ENCODE measurements at regions not wholly inside any gene's neighbourhood (a gene's known extent, or its start where the extent isn't known, plus 50 kb on each side); places are given as distances from the start of the nearest gene placed in this dataset.
A peak's percentile ranks its signal among the peaks of the same experiment; 100 is the strongest.

DNA sequence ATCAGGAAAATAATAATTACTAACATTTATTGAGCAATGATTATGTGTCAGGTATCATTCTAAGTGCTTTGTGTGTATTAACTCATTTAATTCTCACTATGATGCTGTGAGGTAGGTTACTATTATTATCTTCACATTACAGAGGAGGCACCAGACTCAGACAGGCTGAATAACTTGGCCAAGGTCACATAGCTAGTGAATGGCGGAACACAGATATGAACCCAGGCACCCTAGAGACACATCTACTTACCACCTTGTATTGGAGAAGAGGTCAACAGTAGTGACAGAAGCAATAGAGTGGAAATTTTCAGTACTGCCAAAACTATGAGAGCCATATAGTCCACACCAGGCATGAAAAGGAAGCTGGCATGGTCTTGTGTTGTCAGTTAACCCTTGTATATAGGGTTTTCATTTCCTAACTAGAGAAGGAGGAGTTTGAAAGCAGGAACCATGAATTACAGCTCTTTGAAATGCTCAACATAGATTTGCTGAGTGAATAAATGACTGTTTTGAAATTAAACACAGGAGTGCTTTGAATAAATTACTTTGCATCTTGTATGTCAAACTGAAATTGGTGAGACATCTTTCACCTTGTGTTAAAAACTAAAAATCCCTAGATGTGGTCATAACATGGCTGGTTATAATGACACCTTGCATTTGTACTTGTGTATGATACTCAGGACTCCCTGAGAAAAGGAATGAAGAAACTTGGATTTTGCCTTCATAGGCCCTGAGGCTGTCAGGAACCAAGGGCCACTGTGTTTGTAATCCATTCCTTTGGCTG, 71.8 kb downstream of the RTL9 start:
- DNase-seq (ENCODE audit: low read depth, low spot score), result no peak

DNA sequence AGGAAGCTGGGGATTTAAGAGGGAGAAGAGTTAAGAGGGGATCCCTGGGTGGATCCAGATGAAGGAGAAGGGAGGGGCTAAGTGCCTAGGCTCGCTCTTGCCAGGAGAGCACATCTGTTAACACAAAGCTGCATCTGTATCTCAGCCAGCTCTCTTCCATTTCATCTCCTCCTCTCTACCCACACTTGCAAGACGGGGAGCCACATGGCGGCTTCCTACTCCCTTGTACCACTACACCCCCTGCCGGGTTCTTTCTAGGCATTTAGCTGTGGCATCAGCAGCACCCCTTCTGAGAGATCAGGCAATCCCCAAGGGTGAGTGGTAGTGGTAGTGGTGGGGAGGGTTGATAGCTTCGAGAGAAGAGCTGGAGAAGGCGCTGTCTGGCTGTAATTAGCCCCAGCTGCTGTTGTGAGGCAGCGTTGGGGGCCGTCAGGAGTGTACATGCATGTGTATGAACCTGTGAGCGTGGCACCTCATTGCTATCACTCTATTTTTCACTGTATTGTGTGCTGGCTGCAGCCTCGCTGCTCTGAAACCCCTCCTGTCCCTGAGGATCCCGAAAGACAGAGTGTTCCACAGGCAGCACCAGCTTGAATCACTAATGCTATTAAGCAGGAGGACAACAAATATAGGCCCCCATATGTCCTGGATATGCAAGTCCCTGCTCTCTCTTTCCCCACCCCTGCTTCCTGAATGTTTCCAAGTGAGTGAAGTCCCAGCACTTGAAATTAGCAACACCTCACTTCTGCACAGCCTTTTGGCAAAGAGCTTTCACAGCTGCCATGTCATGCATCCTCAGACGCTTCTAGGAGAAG, 73.7 kb downstream of the RTL9 start:
- no peak for DNase-seq (ENCODE audit: low read depth, low spot score)

DNA sequence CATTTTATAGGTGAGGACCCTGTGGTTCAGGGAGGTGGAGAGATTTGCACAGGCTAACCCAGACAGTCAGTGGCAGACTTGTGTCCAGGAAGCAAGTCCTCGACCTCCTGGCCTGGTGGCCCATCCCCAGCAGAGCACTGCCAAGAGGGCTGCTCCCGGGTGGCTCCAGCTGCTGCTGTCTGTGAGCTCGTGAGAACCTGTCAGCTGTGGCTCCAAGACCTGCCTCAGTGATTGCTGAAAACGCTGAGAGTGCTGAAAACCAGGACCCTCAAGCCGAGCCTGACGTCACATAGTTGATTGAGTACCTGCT, 74.2 kb downstream of the RTL9 start:
- DNase-seq (ENCODE audit: low read depth, low spot score), result no peak

DNA sequence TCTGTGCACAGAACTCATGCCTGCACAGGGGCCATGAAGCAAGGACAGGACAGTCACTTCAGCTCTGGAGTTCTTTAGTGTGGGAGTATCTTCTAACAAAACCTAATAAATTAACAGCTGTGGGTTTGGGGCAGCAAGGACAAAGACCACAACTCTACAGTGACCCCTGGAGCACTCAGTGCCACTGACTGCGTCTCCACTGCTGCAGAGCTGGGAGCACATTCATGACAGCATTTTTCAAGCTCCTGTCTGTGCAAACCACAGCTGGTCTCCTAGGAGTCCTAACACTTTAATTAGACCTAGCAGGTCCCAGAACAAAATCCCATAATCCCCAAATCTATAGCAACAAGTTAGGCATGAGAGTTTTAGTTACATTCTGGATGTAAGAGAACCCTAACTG, 76.5 kb downstream of the RTL9 start:
- DNase-seq (ENCODE audit: low read depth, low spot score), result no peak

DNA sequence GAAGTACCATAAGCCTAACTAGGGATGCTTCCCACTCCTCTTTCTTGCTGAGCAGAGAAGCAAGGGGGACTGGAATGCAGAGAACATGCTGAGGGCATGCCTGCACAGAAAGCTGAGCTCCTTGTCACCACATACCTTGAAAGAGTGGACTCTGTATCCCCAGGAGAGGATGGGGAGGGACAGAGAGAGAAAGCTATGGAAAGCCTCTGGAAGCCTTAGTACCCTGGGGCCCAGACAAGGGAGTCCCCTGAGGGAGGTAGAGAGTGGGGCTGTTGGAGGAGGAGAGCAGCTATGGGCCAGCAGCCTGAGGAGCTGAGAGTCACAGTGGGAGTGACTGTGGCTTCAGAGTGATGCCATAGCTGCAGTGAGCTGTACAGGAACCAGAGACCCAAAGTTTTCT, 77.9 kb downstream of the RTL9 start:
- no peak for DNase-seq (ENCODE audit: low read depth, low spot score)

DNA sequence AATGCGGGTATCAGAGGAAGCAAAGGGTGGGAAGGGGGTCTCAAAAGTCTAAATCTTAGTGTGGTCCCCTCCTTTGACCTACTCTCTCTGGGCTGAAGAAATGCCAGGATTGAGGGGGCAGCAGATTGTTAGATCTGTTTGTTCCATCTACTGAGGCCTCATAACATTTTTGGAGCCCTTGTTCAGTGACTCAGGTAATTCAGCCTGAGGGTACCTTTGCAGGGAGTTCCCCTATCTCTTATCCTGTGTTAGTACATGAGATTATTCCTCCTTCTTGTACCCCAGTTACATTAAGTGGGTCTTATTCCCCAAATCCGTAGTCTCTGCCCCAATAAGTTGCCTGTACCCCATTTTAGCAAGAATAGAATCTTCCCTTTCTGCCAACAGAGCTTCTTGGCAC, 79.0 kb downstream of the RTL9 start:
- no peak for DNase-seq (ENCODE audit: low read depth, low spot score)

DNA sequence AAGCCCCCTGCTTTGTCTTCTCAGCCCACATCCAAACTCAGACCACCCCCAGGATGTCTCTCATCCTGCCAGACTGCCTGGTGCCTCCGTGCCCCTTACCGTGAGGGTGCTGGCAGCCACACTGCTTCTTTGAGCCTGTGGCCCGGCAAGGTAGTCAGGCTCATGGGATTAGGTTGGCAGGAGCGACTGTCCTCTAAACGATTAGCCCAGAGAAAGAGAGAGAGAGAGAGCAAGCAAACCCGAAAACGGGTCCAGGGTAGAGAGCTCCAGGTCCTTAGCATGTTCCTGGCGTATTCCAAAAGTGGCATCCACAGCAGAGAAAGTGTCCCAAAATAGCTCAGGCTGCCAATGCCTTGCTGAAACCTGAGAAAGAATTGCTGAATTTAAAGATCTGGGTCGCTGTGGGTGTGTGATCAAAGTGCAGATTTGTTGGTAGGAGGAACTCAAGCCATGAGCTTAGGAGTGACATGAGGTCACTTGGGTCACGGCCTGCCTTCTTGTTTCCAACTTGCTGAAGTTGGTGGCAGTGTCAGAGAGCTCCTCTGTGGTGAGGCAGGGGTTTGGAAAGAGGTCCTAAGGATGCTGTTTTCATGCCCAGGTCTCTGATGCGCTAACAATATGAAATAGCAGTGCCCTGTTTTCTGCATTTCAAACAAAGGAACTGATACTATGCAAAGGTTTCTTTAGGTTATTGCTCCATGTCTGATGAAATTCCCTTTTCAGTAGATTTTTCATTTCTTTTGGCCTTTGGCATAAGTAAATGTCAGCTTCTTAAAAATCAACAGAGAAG, 81.6 kb downstream of the RTL9 start:
- DNase-seq (ENCODE audit: low read depth, low spot score), result no peak

DNA sequence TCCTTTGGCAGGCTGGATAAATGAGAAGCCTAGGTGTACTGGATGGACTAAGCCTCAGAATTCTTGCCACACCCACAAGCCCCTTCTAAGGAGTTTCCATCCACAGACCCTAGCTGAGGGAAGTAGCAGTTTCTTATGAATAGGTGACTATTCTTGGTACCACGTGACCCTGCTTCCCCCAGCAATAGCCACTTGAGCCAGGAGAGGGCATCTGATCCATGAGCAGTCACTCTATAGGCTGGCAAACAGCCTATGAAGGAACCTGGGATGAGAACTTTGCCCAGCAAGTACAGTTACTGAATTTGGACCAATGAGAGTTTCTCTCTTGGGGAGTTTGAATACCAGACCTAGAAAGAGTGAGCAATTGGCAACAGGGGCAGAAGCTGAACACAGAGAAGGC, 84.0 kb downstream of the RTL9 start:
- DNase-seq (ENCODE audit: low read depth, low spot score), result no peak

DNA sequence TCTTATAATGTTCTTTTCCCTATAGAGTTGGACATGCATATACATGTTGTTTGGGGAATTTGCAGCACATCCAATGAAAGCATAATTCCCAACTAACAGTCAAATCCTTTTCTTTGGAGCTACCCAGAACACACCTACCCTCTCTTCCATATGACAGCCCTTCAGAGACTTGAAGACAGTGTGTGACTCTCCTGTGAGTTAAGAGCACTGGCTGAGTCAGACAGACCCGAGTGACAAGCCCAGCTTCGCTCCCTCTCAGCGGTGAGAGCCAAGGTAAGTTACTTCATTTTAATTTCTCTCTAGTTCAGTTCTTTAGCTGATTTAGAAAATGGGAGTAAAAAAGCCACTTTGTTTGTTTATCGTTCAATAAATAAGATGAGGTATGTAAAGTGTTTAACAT, 86.3 kb downstream of the RTL9 start:
- no peak for DNase-seq (ENCODE audit: low read depth, low spot score)

DNA sequence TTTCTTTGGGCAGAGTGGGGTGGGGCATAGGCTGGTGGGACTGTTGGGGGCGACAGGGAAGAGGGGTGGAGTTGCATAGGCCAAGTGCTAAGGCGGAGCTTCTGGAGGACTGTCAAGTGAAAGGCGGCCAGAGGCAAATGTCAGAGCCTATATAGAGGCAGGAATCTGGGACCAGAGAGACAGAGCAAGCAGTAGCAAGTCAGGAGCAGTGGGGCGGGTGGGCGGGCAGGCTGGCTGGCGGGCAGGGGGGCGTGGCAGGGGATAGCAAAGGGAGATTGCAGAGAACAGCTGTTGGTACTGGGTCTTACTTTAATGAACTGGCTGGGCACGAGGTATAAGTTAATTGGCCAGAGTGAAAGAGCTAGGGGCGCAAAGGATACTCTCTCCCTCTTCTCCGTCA, 89.8 kb downstream of the RTL9 start:
- no peak for DNase-seq (ENCODE audit: low read depth, low spot score)

DNA sequence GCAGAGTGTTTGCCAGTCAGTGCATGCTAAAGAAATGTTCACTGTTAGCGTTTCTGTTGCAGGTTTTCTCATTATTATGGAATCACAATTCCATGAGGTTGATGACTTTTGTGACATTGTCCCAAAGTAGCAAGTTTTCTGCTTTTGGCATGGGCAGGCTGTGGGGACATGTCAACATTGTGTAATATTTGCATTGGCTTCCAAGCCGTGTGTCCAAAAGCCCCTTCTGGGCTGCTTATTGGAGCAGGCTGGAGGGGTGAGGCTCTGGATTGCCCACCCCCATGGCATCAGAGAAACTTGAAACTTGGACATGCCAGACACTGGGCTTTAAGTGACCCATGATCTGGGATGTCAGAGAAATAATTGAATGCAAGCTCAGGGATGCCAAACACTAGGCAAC, 90.7 kb downstream of the RTL9 start:
- no peak for DNase-seq (ENCODE audit: low read depth, low spot score)

DNA sequence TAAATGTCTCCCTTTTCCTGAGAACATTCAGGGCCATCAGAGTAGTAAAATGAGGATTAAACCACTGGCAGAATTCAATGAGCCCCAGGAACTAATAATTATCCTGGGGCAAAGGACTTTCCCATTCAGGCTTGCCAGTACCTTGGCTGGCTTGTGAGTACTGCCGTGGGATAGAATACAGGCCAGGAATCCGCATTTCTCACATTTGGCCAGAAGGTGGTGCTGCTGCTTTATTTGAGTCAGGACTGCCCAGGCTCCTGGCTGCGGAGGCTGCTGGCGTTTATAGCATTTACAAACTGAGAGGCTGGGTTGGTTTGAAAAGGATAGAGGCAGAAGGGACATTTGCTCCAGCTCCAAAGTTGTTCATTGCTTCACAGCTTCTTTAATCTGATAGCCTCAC, 91.4 kb downstream of the RTL9 start:
- DNase-seq (ENCODE audit: low read depth, low spot score), result peak; percentile 32

DNA sequence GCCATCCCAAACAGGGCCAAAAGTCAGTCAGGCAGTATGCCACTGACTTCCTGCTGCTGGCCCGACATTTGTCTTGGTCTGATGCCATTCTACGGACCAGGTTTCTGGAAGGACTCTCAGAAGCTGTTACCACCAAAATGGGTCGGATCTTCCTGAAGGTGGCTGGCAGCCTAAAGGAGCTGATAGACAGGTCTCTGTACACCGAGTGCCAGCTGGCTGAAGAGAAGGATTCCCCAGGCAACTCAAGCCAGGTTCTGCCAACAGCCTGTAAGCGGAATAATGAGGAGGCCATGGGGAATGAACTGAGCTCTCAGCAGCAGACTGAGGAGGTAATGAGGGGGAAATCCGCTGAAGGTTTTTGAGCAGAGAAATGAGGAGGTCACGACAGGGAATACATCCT, 95.7 kb downstream of the RTL9 start:
- DNase-seq (ENCODE audit: low read depth, low spot score), result no peak

DNA sequence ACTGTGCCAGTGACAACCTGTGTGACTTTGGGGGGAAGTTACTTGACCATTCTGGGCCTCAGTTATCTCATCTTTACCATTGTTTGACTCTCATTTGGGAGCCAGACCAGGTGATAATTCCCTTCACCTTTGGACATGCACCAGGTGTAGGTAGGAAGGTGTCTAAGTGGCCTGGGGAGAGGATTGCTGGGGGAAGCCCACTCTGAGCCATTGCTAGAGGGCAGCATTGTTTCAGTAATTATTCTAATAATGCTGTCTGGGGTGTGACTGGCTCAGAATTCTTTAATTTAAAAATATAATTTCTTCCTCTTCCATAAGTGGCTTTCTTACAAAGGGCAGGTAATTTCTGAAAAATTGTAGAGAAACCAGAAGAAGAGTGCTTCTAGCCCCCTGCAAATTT, 104.3 kb downstream of the RTL9 start:
- no peak for DNase-seq (ENCODE audit: low read depth, low spot score)

DNA sequence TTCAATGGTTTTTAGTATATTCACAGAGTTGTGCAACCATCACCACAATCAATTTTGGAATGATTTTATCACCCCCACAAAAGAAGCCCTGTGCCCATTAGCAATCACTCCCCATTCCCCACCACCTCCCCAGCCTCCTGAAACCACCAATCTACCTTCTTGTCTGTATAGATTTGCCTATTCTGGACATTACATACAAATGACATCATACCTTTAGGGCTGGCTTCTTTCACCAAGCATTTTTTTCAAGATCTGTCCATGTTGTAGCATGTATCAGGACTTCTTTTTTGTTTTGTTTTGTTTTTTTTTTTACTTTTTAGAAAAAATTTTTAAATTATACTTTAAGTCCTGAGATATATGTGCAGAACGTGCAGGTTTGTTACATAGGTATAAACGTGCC, 108.1 kb downstream of the RTL9 start:
- DNase-seq (ENCODE audit: low read depth, low spot score), result no peak

DNA sequence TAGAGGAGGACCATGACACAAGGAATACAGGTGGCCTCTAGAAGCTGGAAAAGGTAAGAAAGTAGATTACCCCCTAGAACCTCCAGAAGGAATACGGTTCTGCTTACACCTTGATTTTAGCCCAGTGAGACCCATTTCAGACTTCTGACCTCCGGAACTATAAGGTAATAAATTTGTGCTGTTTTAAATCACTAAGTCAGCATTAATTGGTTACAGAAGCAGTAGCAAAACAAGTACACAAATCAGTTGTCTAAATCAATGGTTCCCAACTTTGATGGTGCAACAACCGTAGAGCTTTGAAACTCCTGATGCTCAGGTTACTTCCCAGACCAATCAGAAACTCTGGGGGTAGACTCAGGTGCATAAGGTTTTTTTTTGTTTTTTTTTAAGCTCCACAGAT, 113.6 kb downstream of the RTL9 start:
- no peak for DNase-seq (ENCODE audit: low read depth, low spot score)

DNA sequence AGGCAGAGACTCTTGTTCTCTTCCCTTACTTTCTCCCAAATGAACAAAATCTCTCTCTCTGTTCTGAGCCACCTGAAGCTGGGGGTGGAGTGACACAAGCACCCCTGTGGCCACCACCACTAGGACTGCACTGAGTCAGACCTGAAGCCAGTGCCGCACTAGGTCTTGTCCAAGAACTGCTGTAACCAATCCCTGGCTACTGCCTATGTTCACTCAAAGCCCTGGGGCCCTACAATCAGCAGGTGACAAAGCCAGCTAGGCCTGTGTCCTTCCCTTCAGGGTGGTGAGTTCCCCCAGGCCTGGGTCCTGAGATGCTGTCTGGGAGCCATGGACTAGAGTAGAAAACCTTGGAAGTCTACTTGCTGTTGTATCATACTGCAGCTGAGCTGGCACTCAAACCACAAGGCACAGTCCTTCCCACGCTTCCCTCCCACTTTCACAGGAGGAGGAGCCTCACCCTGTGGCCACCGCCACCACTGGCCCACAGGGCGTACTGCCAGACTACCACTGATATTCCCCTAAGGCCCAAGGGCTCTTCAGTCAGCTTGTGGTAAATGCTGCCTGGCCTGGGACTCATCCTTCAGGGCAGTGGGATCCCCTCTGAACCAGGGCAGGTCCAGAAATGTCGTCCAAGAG, 119.1 kb downstream of the RTL9 start:
- DNase-seq (ENCODE audit: low read depth, low spot score), result no peak

DNA sequence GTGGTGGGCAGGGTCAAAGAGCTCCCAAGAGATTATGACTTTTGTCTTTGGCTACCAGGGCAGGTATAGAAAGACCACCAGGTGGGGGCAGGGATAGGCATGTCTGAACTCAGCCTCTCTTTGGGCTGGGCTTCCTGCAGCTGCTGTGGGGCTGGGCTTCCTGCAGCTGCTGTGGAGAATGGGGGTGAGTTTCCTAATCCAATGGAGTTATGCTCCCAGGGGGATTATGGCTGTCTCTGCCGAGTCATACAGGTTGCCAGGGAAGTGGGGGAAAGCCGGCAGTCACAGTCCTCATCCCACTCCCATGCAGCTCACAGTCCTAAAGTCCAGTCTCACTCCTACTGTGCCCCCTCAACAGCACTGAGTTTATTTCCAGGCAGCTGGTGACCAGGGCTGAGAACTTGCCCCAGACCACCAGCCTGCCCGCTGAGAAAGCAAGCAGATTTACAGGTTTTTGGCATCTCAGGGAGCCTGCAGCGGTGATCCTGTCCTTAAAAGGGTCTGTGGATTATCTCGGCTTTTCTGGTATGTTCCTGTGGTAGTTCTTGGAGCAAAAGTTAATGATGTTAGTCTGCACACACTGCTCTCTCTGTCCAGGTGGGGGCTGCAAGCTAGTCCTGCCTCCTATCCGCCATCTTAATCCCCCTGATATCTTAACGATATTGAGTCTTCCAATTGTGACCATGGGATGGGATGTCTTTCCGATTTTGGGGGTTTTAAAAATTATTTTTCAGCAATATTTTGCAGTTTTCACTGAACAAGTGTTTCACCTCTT, 133.4 kb downstream of the RTL9 start:
- DNase-seq (ENCODE audit: low read depth, low spot score), result no peak

DNA sequence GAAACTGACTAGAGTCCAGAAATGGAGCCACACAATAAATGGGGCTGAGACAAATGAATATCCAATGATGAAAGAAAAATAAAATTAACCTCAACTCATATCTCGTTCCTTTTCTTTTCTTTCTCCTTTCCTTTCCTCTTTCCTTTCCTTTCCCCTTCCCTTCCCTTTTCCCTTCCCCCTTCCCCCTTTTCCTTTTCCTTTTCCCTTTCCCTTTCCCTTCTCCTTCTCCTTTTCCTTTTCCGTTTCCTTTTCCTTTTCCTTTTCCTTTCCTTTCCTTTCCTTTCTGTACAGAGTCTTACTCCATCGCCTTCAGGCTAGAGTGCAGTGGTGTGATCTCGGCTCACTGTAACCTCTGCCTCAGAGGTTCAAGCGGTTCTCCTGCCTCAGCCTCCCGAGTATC, 146.3 kb downstream of the RTL9 start:
- no peak for DNase-seq (ENCODE audit: low read depth, low spot score)

DNA sequence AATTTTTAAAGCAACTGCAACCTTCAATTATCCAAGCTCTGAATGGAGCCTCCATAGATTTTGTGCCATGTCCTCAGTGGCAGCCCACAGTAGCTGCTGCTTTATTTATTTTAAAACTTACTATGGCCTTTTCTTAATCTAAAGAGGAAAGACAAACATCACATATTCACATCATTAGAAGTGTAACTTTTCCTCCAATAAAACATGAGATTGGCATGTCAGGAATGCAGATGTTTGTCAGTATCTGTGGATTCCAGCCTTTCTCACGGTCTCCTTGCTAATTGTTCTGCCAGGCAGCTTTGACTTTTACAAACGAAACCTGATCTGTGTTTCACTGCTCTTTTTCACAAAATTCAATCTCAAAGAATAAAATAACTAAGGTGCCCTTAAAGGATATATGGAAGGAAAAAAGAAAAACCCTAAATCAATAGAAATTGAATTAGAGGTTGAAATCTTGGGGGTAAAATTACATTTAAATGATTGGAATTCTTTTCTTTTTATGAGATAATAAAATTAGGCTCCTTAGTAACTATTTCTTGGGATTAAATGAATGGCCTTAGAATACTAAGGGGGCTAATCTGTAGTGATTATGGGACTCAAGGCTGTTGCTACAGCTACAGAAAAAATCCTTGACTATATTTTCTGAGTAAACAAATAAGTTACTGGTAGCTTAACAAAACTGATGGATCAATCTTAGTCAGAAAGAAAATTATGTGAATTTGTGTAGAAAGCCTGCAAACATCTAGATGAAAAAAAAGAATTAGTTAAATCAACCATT, 151.3 kb downstream of the RTL9 start:
- no peak for DNase-seq (ENCODE audit: low read depth, low spot score)

Measured in pulmonary artery endothelial cell (primary cell).